Lower lobe of right lung (tissue), 2 donors: ENCODE measurements at regions not wholly inside any gene's neighbourhood (a gene's known extent, or its start where the extent isn't known, plus 50 kb on each side); places are given as distances from the start of the nearest gene placed in this dataset.

ENCODE experiments used
- ATAC-seq, 2 donors: fragments of 200-7000 bp; cut with Tn5 transposase; one replicate each; pipeline ENCODE4 v1.9.1; 2020 to 2022; ENCODE audit warnings: mild to moderate bottlenecking in 2 of 2, moderate library complexity in 2 of 2
- DNase-seq: peaks from one replicate; pipeline ENCODE4 v3.0.0-alpha.2; 2020
- H3K27ac ChIP-seq: fragments of 200-600 bp; one replicate; pipeline ENCODE4 v1.8.0; 2022
- H3K27me3 ChIP-seq: fragments of 200-600 bp; one replicate; pipeline ENCODE4 v1.8.0; 2022; ENCODE audit warnings: low read depth
- H3K36me3 ChIP-seq: fragments of 200-600 bp; one replicate; pipeline ENCODE4 v1.8.0; 2022; ENCODE audit warnings: mild to moderate bottlenecking
- H3K4me1 ChIP-seq: fragments of 200-600 bp; one replicate; pipeline ENCODE4 v1.8.0; 2022
- H3K4me3 ChIP-seq: fragments of 200-600 bp; one replicate; pipeline ENCODE4 v1.8.0; 2022; ENCODE audit warnings: mild to moderate bottlenecking
- H3K9me3 ChIP-seq: fragments of 200-600 bp; one replicate; pipeline ENCODE4 v1.8.0; 2022
- CTCF ChIP-seq: fragments of 200-600 bp; IDR thresholded peaks from one replicate; pipeline ENCODE4 v1.8.0; 2022; ENCODE audit warnings: antibody characterized with exemption, mild to moderate bottlenecking
- intact Hi-C: fragments of 100-400 bp; cut with DNase I; formaldehyde crosslinking; loops from one replicate; pipeline ENCODE4 v1.11.0; 2022
- donor health status: DM: no; HTN: yes; CAD: no; lungs with severe emphysema.

DNA sequence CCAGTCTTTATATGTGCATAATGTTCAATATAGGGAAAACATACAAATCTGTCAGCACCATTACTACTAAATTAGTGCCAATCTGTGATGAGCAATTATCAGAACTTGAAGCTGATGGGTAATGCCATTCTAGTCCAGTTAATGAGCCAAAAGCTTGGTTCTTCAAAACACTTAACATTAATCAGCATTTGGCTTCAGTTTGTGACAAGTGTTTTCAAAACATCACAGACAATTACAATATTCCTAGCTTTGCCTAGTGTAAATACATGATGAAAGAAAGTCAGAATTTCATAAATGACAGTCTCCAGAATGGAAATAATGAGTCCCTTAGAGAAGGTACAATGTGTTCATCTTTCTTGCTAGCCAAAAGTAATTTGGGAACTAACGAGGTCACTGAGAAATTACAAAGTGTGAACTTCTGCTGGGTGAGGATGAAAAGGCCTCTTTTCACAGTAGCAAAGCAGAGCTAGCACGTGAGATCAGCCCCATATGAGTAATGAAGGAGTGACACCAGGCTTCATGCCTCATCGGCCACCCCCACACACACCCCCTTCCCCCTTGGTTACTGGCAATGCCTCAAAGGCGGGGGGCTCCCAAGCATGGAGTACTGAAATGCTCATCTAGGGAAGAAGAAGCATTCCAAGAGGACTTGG, 180.6 kb upstream of the EEA1 start:
- Histone ChIP-seq H3K9me3 (no peaks in the 10 kb centered on the region), H3K4me3 (no peak overlapping the region), H3K36me3 (no peaks in the 10 kb centered on the region), H3K27ac (no peak overlapping the region), H3K4me1 (no peaks in the 10 kb centered on the region), H3K27me3 (no peaks in the 10 kb centered on the region)
- no peak for TF ChIP-seq CTCF
- intact Hi-C loops, result no loop called here
- no peak for DNase-seq
- ATAC-seq, result no peak

GRCh38 chr12:93111773-93112172, 182.7 kb upstream of the EEA1 start:
- ATAC-seq, result no peak
- Histone ChIP-seq H3K27me3 (no peaks in the 10 kb centered on the region), H3K27ac (no peak overlapping the region), H3K4me3 (no peak overlapping the region), H3K9me3 (no peaks in the 10 kb centered on the region), H3K4me1 (no peaks in the 10 kb centered on the region), H3K36me3 (no peaks in the 10 kb centered on the region)
- no peak for DNase-seq
- intact Hi-C loops, result no loop called here
- TF ChIP-seq CTCF, result no peak

- Histone ChIP-seq H3K27me3 (no peaks in the 10 kb centered on the region), H3K36me3 (no peaks in the 10 kb centered on the region), H3K9me3 (no peaks in the 10 kb centered on the region), H3K4me1 (no peaks in the 10 kb centered on the region), H3K27ac (no peak overlapping the region), H3K4me3 (no peak overlapping the region)
- ATAC-seq (no peak), DNase-seq (no peak)
- TF ChIP-seq CTCF, result no peak
- intact Hi-C loops, result no loop called here
Observed at GRCh38 chr12:93113317-93114006, 184.4 kb upstream of the EEA1 start.

- no peak for TF ChIP-seq CTCF
- H3K27ac ChIP-seq, result no peak overlapping the region
- H3K27me3 ChIP-seq, result no peaks in the 10 kb centered on the region
- intact Hi-C loops, result no loop called here
- no peak overlapping the region for H3K4me3 ChIP-seq
- H3K9me3 ChIP-seq, result no peaks in the 10 kb centered on the region
- H3K36me3 ChIP-seq, result no peaks in the 10 kb centered on the region
- DNase-seq (no peak), ATAC-seq (no peak)
- H3K4me1 ChIP-seq, result no peaks in the 10 kb centered on the region
Observed at GRCh38 chr12:93115198-93115601, 186.1 kb upstream of the EEA1 start.

DNA sequence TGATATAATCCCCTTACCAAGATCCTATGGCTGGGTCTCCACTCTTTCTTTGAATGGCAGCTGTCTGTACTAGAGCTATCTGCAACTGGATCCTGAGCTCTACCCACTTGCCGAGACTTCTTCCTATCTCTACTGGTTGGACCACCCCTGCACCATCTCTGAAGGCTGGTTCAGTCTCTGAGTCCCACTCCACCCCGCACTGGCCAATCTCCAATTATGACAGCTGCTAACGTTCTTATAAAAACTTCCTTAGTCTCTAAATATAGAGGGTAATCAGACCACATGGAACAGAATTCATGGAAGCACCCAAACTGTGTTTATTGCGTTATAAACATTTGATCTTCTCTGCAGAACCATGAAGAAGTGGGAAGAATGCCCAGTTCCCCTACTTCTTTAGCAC, 186.6 kb upstream of the EEA1 start:
- DNase-seq (no peak), ATAC-seq (no peak)
- Histone ChIP-seq H3K36me3 (no peaks in the 10 kb centered on the region), H3K9me3 (no peaks in the 10 kb centered on the region), H3K27me3 (no peaks in the 10 kb centered on the region), H3K4me3 (no peak overlapping the region), H3K27ac (no peak overlapping the region), H3K4me1 (no peaks in the 10 kb centered on the region)
- intact Hi-C loops, result no loop called here
- TF ChIP-seq CTCF, result no peak
